ENCODE measurements at regions not wholly inside any gene's neighbourhood (a gene's known extent, or its start where the extent isn't known, plus 50 kb on each side); places are given as distances from the start of the nearest gene placed in this dataset.
"Not testable (repeated sequence)": the region's sequence is repeated elsewhere in the genome, so short reads cannot be mapped to it uniquely, and the experiment has no call there.

- H3K27ac Mint-ChIP-seq; DNase-seq (ENCODE audit: low spot score); H3K9me3 Mint-ChIP-seq; H3K27me3 Mint-ChIP-seq (ENCODE audit: insufficient read depth); H3K4me3 Mint-ChIP-seq; intact Hi-C loops (cut with micrococcal nuclease): not testable (repeated sequence)
- H3K4me1 Mint-ChIP-seq (ENCODE audit: low read depth), result peaks cover 34% of the 10 kb centered on the region
- H3K36me3 Mint-ChIP-seq (ENCODE audit: low read depth), result peaks cover 25% of the 10 kb centered on the region
These were observed 310.3 kb downstream of the BCL2L11 start for GRCh38 chr2:111430817-111431661.

DNA sequence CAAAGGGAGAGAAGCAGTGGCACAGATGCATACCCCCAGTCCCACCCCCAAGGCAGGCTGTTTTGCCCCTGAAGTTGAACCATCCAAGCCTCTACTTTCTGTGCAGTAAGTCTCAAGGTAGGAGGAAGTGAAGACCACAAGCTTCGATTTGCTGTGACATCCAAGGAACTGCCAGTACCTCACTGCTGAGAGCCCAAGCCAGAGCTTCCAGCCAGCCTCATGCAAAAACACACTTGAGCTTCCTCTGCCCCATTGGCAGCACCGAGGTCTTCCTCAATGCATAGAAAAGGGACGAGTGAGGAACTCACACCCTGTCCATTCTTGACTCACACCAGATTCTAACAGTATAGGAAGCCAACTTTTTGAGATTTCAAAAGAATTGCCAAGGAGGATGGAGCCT, 311.7 kb downstream of the BCL2L11 start:
- peak overlapping the region; percentile 68 for H3K27ac Mint-ChIP-seq
- H3K36me3 Mint-ChIP-seq (ENCODE audit: low read depth), result peaks cover 18% of the 10 kb centered on the region
- intact Hi-C loops (cut with micrococcal nuclease); H3K27me3 Mint-ChIP-seq (ENCODE audit: insufficient read depth); H3K4me3 Mint-ChIP-seq; H3K9me3 Mint-ChIP-seq; DNase-seq (ENCODE audit: low spot score): not testable (repeated sequence)
- H3K4me1 Mint-ChIP-seq (ENCODE audit: low read depth), result peaks cover 26% of the 10 kb centered on the region

- H3K27me3 Mint-ChIP-seq (ENCODE audit: insufficient read depth); H3K4me3 Mint-ChIP-seq; intact Hi-C loops (cut with micrococcal nuclease); H3K9me3 Mint-ChIP-seq; DNase-seq (ENCODE audit: low spot score); H3K27ac Mint-ChIP-seq: not testable (repeated sequence)
- H3K36me3 Mint-ChIP-seq (ENCODE audit: low read depth), result peaks cover 16% of the 10 kb centered on the region
- H3K4me1 Mint-ChIP-seq (ENCODE audit: low read depth), result peaks cover 23% of the 10 kb centered on the region
These were observed 312.3 kb downstream of the BCL2L11 start for GRCh38 chr2:111432916-111433499.

- H3K4me1 Mint-ChIP-seq (ENCODE audit: low read depth), result peaks cover 12% of the 10 kb centered on the region
- intact Hi-C loops (cut with micrococcal nuclease); H3K9me3 Mint-ChIP-seq; H3K27me3 Mint-ChIP-seq (ENCODE audit: insufficient read depth); H3K27ac Mint-ChIP-seq; H3K4me3 Mint-ChIP-seq; H3K36me3 Mint-ChIP-seq (ENCODE audit: low read depth); DNase-seq (ENCODE audit: low spot score): not testable (repeated sequence)
These were observed 313.3 kb downstream of the BCL2L11 start for GRCh38 chr2:111433892-111434607.

DNA sequence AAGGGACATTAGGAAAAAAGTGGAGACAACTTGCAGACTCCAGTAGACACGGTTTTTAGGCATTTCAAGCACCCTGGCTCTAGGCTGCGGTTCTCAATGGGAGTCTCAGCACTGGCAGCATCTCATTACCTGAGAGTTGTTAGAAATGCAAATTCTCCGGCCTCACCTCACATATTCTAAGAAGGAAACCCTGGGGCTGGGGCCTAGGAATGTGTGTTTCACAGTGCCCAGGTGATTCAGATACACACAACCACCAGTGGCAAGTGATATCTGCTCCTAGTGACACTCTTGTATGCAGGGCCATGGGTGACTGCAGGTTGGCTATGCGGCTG, 313.9 kb downstream of the BCL2L11 start:
- intact Hi-C loops (cut with micrococcal nuclease); H3K36me3 Mint-ChIP-seq (ENCODE audit: low read depth): not testable (repeated sequence)

GRCh38 chr2:111435553-111436310, 315.0 kb downstream of the BCL2L11 start:
- not testable (repeated sequence) for H3K9me3 Mint-ChIP-seq; DNase-seq (ENCODE audit: low spot score); H3K27me3 Mint-ChIP-seq (ENCODE audit: insufficient read depth)

More for the DNA sequence above, 313.9 kb downstream of the BCL2L11 start:
- DNase-seq (ENCODE audit: low spot score); H3K27me3 Mint-ChIP-seq (ENCODE audit: insufficient read depth); H3K27ac Mint-ChIP-seq; H3K4me3 Mint-ChIP-seq; H3K9me3 Mint-ChIP-seq; H3K4me1 Mint-ChIP-seq (ENCODE audit: low read depth): not testable (repeated sequence)

GRCh38 chr2:111436411-111436810, 315.7 kb downstream of the BCL2L11 start:
- H3K4me3 Mint-ChIP-seq; H3K27me3 Mint-ChIP-seq (ENCODE audit: insufficient read depth); H3K9me3 Mint-ChIP-seq; DNase-seq (ENCODE audit: low spot score); H3K27ac Mint-ChIP-seq; intact Hi-C loops (cut with micrococcal nuclease); H3K36me3 Mint-ChIP-seq (ENCODE audit: low read depth); H3K4me1 Mint-ChIP-seq (ENCODE audit: low read depth): not testable (repeated sequence)

More at GRCh38 chr2:111435553-111436310, 315.0 kb downstream of the BCL2L11 start:
- H3K36me3 Mint-ChIP-seq (ENCODE audit: low read depth); H3K27ac Mint-ChIP-seq; H3K4me3 Mint-ChIP-seq; H3K4me1 Mint-ChIP-seq (ENCODE audit: low read depth); intact Hi-C loops (cut with micrococcal nuclease): not testable (repeated sequence)

DNA sequence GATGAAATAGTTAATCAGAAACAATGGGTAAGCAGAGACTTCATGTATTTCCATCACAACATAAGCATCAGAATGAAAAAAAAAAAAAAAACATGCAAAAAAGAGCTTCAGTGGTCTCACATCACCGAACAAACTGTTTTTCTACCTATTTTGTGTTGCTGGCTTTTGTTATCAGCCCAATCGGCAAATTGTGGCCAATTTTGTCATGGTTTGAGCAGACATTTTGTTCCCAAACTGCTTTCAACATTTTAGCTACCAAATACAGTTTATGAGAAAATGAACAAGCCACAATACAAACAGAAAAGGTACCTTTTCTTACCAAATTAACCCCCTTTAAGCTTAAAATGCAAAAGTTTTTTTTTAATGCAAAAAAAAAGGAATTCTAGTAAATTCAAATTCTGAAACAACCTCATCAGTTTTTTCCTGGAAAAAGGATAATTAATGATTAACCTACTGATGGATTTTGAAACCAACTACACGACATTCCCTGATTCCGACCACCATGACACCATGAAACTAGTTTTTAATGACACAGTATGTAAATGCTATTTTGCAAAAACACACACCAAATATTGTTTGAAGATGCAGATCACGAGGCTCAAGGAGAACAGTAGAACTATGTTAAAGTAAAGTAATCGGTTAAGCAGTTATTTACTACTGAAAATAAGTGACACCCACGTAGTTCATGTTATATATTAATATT, 316.7 kb downstream of the BCL2L11 start:
- H3K27me3 Mint-ChIP-seq (ENCODE audit: insufficient read depth); intact Hi-C loops (cut with micrococcal nuclease); H3K4me3 Mint-ChIP-seq; H3K9me3 Mint-ChIP-seq; H3K36me3 Mint-ChIP-seq (ENCODE audit: low read depth); H3K4me1 Mint-ChIP-seq (ENCODE audit: low read depth); DNase-seq (ENCODE audit: low spot score); H3K27ac Mint-ChIP-seq: not testable (repeated sequence)

GRCh38 chr2:111438161-111438560, 317.4 kb downstream of the BCL2L11 start:
- H3K27me3 Mint-ChIP-seq (ENCODE audit: insufficient read depth); H3K9me3 Mint-ChIP-seq; H3K4me1 Mint-ChIP-seq (ENCODE audit: low read depth); DNase-seq (ENCODE audit: low spot score); H3K4me3 Mint-ChIP-seq; intact Hi-C loops (cut with micrococcal nuclease); H3K27ac Mint-ChIP-seq; H3K36me3 Mint-ChIP-seq (ENCODE audit: low read depth): not testable (repeated sequence)

DNA sequence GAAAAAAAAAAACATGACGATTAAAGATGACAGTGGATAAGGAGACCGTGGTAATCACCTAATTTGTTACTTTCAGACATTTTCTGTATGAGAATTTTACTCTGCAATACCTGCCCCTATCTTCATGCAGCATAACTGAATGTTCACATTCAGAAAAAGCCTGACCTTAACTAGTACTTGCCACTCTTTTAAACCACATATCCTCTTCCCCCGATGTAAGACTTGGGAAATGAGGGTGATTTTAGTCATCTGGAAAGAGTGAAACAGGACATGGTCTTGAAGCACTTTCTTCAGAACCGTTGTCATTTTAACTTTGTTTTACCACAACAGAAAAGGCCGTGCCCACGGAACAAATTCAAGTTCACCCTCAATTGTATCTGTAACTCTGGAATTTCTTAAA, 318.5 kb downstream of the BCL2L11 start:
- H3K36me3 Mint-ChIP-seq (ENCODE audit: low read depth); H3K9me3 Mint-ChIP-seq; H3K27me3 Mint-ChIP-seq (ENCODE audit: insufficient read depth); H3K4me1 Mint-ChIP-seq (ENCODE audit: low read depth); intact Hi-C loops (cut with micrococcal nuclease); DNase-seq (ENCODE audit: low spot score): not testable (repeated sequence)
- Mint-ChIP-seq H3K27ac (peak overlapping the region; percentile 85), H3K4me3 (peak overlapping the region; percentile 49)

DNA sequence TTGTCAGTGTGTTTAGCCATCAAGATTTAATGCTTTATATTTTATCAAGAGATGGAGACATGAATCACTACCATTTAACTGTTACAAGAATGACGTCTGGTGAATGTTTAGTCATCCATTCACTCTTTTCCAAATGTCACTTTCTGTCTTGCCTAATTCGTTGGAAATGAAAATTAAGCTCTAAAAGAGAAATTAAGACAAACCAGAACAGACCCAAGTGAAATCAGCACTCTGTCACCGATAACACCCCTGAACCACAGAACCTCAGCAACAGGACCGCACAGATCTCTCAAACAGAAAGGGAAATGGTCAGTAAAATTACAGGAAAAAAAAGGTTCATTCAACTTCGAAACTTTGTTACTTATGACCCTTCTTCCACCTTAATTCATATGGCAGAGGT, 320.9 kb downstream of the BCL2L11 start:
- H3K9me3 Mint-ChIP-seq; intact Hi-C loops (cut with micrococcal nuclease); DNase-seq (ENCODE audit: low spot score); H3K27me3 Mint-ChIP-seq (ENCODE audit: insufficient read depth); H3K36me3 Mint-ChIP-seq (ENCODE audit: low read depth); H3K4me1 Mint-ChIP-seq (ENCODE audit: low read depth): not testable (repeated sequence)
- Mint-ChIP-seq H3K4me3 (peak overlapping the region; percentile 33), H3K27ac (peak overlapping the region; percentile 84)

- H3K4me1 Mint-ChIP-seq (ENCODE audit: low read depth); H3K9me3 Mint-ChIP-seq; DNase-seq (ENCODE audit: low spot score); H3K27me3 Mint-ChIP-seq (ENCODE audit: insufficient read depth); H3K27ac Mint-ChIP-seq; intact Hi-C loops (cut with micrococcal nuclease); H3K36me3 Mint-ChIP-seq (ENCODE audit: low read depth); H3K4me3 Mint-ChIP-seq: not testable (repeated sequence)
These were observed 322.2 kb downstream of the BCL2L11 start for GRCh38 chr2:111442767-111443454.
